Right ventricle myocardium superior (tissue), 1 donor: ENCODE measurements at regions not wholly inside any gene's neighbourhood (a gene's known extent, or its start where the extent isn't known, plus 50 kb on each side); places are given as distances from the start of the nearest gene placed in this dataset.

Experiments
- ATAC-seq: fragments of 200-7000 bp; cut with Tn5 transposase; one replicate; pipeline ENCODE4 v1.9.1; 2020; ENCODE audit warnings: mild to moderate bottlenecking; ENCODE audit not compliant: poor library complexity
- DNase-seq: peaks from one replicate; pipeline ENCODE4 v3.0.0-alpha.2; 2020
- intact Hi-C: fragments of 100-400 bp; cut with DNase I; formaldehyde crosslinking; loops from one replicate; pipeline ENCODE4 v1.11.2; 2022
- donor health status: DM: no; HTN: yes; CAD: no; lungs with severe emphysema.

- intact Hi-C loops = no loop called here
- no peak for DNase-seq
- ATAC-seq = no peak
Measured at GRCh38 chr3:68210635-68211034, 556.2 kb upstream of the SUCLG2 start.

DNA sequence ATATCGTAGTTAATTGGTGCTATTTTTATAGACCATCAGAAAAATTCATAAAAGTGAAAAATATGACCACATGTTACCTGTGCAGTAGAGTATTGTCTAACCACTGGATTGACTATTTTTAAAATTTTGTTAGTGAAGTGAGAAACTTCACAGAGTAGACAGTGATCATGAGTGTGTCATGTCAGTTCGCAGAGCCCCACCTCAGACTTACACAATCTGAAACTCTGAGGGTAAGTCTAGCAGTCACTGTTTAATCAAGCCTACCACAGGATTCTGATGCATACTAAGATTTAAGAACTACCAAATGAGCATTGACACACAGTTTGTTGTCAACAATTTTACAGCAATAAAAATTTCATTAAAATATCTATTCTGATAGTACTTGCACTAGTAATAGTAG is 552.9 kb upstream of the SUCLG2 start:
- intact Hi-C loops = no loop called here
- no peak for ATAC-seq
- DNase-seq = no peak

DNA sequence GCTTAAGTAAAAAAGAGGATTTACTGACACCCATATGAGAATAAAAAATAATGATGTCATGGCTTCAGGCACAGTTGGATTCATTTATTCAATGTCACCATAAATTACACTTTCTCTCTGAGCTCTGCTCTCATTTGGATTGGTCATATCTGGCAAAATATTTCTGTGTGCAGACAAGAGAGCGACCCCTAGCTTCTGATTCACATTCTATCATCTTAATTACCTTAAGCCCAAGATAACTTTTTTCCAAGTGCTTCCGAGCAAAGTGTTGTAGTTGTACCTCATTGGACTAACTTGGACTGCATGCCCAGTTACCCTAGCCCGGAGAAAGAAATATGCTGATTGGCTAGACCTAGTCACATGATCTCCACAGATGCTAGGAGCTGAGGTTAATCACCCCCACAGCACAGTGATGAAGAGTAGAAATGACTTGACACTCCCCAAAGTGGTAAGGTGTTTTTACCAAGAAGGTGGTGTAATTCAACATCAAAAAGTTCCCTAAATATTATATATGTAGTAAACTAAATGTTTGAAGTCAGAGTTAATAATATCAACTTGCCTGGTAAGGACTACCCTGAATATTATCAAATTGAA is 552.2 kb upstream of the SUCLG2 start:
- DNase-seq (no peak), ATAC-seq (no peak)
- intact Hi-C loops = no loop called here

DNA sequence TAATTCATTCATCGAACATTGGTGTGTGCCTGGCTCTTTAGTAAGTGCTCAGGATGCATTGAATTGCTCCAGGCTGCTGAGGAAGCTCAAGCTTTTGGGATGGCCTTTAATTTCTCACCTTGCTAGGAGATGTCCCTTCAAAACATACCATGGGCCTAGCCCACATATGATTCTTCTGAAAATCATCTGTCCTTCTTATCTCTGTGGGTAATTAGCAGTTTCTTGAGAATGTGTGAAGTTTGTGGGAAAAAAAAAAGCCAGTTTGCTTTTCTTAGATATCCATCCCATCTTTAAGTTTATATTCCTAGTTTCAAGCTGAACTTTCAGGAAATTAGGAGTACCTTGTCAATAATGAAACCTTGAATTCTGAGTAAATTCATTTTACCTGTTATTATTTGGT is 532.3 kb upstream of the SUCLG2 start:
- DNase-seq = no peak
- intact Hi-C loops = no loop called here
- ATAC-seq = no peak

DNA sequence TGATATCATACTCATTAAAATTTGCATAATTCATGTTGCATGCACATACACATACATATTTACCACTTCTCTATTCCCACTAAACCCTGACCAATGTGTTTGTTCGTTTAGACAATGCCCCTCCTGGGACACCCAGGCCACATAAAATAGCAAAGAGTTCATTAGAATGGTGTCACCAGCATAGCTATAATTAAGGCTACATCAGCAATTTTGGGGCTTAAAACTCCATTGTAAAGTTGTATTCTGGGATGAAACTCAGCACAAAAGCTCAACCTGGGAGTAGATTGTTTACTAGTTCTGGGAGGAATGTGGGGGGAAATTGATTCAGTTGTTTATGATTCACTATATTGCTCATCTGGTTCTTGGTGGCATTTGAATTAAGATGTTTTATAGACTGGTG is 522.2 kb upstream of the SUCLG2 start:
- ATAC-seq (no peak), DNase-seq (no peak)
- intact Hi-C loops = no loop called here

GRCh38 chr3:68173012-68173634 is 518.7 kb upstream of the SUCLG2 start:
- no peak for DNase-seq
- intact Hi-C loops = no loop called here
- no peak for ATAC-seq

DNA sequence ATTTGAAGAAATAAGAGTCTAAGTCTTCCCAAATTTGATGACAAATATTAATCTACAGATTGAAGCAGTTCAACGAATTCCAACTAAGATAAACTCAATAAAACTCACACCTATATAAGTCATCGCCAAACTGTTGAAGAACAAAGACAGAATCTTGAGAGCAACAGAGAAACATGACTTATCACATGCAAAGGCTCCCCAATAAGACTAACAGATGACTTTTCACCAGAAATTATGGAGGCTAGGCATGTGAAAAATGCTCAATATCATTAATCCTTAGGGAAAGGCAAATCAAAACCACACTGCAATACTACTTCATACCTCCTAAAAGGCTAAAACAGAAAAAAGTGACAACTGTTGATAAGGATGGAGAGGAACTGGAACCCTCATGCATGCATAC is 517.6 kb upstream of the SUCLG2 start:
- no peak for DNase-seq
- ATAC-seq = no peak
- intact Hi-C loops = no loop called here

GRCh38 chr3:68163968-68164367 is 509.6 kb upstream of the SUCLG2 start:
- ATAC-seq = no peak
- no peak for DNase-seq
- intact Hi-C loops = no loop called here

DNA sequence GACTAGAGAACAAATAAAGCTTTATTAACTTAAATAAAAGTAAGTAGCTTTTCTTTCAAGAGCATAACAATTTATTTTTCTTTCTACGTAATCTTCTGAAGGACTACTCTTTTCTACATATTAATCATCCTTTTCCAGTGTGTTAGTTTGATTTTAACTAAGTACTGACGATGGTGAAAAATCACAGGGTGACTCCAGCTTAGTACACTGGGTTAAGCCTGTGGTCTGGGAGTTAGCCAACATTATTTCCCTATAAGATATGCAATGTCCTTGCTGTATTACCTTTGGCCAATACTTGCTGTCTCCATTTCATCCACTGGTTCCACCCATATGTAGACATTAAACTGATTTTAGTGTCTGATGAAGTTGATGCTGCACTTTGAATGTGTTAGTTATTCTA is 508.6 kb upstream of the SUCLG2 start:
- no peak for DNase-seq
- intact Hi-C loops = no loop called here
- ATAC-seq = no peak

- intact Hi-C loops = no loop called here
- DNase-seq (no peak), ATAC-seq (no peak)
Measured at GRCh38 chr3:68162644-68163043, 508.2 kb upstream of the SUCLG2 start.

DNA sequence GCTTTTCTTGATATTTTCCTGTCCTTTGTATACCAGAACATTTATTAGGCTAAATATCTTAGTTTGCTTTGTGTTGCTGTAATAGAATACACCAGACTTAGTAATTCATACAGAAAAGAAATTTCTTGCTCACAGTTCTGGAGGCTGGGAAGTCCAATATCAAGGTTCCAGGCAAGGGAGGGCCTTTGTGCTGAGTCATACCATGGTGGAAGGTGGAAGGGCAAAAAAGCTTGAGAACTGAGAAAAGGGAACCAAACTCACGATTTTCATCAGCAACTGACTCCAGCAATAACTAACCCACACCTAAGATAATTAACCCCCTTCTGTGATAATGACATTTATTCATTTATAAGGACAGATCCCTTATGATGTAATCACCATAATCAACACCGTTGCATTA is 496.9 kb upstream of the SUCLG2 start:
- DNase-seq = no peak
- ATAC-seq = no peak
- intact Hi-C loops = no loop called here

GRCh38 chr3:68148447-68148846 is 494.0 kb upstream of the SUCLG2 start:
- DNase-seq (no peak), ATAC-seq (no peak)
- intact Hi-C loops = no loop called here

GRCh38 chr3:68142441-68142840 is 488.0 kb upstream of the SUCLG2 start:
- ATAC-seq (no peak), DNase-seq (no peak)
- intact Hi-C loops = no loop called here

GRCh38 chr3:68139897-68140296 is 485.5 kb upstream of the SUCLG2 start:
- no peak for DNase-seq
- no peak for ATAC-seq
- intact Hi-C loops = no loop called here

DNA sequence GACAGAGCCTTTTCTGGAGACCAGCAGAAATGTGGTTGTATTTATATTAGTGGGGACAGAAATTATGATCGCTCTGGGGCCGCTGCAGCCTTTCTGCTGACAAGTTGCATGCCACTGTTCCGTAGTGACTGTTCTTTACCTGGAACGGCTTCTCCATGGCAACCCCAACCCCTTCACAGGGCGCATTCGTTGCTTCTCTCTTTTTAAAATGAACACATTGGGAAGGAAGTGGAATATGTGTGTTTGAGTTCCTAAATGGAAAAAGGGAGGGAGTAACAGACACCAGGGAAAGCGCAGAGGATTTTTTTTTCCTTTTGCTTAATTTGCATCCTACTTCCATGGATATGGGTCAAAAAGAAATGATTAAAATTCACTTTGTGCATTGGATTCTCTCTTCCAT is 482.0 kb upstream of the SUCLG2 start:
- DNase-seq = no peak
- intact Hi-C loops = no loop called here
- ATAC-seq = no peak

- intact Hi-C loops = no loop called here
- DNase-seq = no peak
- no peak for ATAC-seq
Measured at GRCh38 chr3:68135067-68135466, 480.7 kb upstream of the SUCLG2 start.

- DNase-seq = no peak
- ATAC-seq = no peak
- intact Hi-C loops = no loop called here
Measured at GRCh38 chr3:68129065-68129464, 474.7 kb upstream of the SUCLG2 start.

GRCh38 chr3:68123231-68123630 is 468.8 kb upstream of the SUCLG2 start:
- ATAC-seq (no peak), DNase-seq (no peak)
- intact Hi-C loops = no loop called here

DNA sequence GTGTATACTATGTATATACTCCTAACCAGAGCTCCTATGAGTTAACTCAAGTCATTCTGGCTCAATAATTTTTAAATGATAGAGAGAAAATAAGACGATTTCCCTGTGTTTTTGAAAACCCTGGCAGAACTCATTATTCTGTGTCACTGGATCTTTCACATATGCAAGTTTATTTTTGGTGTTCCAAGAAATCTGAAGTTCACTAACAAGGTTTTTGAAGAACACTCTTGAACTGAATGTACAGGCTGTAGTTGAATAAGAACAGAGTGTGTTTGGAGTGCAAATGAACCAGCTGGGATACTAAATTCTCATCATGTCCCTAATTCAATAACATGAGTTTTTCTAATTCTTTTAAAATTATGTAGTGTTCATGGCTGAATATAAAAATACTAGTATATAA is 466.9 kb upstream of the SUCLG2 start:
- ATAC-seq (no peak), DNase-seq (no peak)
- intact Hi-C loops = no loop called here

DNA sequence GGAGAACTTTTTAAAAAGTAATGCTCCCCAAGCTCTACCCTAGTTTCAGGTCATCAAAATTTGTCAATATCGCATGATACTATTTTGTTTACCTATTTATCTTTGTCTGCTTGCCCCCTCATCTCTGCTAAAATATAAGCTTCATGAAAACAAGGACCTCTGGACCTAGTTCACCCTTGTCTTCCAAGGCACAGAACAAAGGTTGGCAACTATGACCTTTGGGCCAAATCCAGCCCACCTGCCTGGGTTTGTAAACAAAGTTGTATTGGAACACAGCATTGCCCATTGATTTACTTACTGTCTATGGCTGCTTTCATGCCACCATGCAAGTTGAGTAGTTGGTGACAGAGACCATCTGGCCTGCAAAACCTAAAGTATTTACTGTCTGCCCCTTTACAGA is 462.2 kb upstream of the SUCLG2 start:
- DNase-seq (no peak), ATAC-seq (no peak)
- intact Hi-C loops = no loop called here

DNA sequence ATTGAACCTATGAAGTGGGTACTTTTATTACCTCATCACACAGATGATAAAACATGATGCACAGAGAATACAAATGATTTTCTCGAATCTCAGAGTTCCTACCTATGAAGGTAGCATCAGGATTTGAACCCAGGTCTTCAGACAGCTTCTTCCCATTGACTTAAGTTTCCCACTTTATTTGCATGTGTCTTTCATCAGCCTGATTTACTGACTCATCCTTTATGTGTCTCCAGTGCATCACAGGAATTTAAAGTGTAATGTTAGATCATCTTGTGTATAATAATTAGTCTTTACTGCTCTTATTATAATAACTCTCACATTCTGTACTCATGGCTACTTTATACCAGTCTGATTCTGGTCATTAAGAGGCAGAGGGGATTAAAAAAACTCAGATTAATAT is 449.4 kb upstream of the SUCLG2 start:
- intact Hi-C loops = no loop called here
- no peak for DNase-seq
- ATAC-seq = no peak
